OCI-LY1 (cell line): ENCODE measurements at regions not wholly inside any gene's neighbourhood (a gene's known extent, or its start where the extent isn't known, plus 50 kb on each side); places are given as distances from the start of the nearest gene placed in this dataset.

ENCODE experiments used
- EZH2 ChIP-seq: fragments of 200-600 bp; sonication (generic), shearing (Covaris generic); IDR thresholded peaks from 2 replicates; pipeline ENCODE4 v1.8.0; 2017; ENCODE audit warnings: borderline replicate concordance, mixed run types, mild to moderate bottlenecking, antibody characterized with exemption, low read length, moderate library complexity, mixed read lengths
- TF ChIP-seq, protein P1 (sequence below): fragments of 200-600 bp; sonication (generic), shearing (Covaris generic); IDR thresholded peaks from 2 replicates; pipeline ENCODE4 v1.5.1; 2017; ENCODE audit warnings: mild to moderate bottlenecking, antibody characterized with exemption, low read length, moderate library complexity, mixed read lengths

DNA sequence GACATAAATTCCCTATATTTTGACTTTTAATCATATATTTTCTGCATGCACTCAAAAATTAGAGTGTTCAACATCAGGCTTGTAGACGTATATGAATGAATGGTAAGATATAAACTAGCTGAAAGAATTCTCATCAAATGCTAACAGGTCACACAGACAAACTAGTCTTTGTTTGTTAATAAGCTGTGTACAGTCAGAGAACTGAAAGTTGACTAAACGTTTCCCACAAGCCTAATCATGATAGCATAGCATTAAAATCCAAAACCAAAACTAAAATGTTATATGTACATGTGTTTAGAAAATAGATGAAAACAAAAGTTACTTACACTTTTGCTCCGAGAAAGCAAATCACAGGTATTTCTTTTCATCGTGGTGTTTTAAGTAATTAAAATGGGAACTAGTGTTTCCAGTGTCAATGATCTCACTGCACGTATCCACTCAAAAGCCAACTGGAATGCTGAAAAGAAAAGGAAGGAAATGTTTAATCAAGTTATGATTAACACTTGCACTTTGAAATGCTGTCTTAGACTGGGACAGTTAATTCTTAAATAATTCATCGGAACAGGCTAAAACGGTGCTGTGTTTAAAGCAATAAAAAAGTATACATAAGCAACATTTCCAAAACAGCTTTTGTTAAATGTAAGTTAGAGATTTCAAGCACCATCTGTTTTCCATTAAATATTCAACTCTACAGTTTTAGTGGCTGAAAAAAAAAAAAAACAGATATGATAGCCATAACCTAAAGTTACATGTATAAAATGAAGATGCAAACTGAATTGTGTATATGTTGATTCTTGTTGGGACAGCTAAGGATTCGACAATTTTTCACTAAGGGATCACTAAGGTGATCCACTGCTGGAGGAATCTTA is 291.9 kb upstream of the PDE4D start:
- TF ChIP-seq EZH2, result no peak
- TF ChIP-seq, protein P1, sequence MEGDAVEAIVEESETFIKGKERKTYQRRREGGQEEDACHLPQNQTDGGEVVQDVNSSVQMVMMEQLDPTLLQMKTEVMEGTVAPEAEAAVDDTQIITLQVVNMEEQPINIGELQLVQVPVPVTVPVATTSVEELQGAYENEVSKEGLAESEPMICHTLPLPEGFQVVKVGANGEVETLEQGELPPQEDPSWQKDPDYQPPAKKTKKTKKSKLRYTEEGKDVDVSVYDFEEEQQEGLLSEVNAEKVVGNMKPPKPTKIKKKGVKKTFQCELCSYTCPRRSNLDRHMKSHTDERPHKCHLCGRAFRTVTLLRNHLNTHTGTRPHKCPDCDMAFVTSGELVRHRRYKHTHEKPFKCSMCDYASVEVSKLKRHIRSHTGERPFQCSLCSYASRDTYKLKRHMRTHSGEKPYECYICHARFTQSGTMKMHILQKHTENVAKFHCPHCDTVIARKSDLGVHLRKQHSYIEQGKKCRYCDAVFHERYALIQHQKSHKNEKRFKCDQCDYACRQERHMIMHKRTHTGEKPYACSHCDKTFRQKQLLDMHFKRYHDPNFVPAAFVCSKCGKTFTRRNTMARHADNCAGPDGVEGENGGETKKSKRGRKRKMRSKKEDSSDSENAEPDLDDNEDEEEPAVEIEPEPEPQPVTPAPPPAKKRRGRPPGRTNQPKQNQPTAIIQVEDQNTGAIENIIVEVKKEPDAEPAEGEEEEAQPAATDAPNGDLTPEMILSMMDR, result no peak
